DOHH2 (cell line): ENCODE measurements at regions not wholly inside any gene's neighbourhood (a gene's known extent, or its start where the extent isn't known, plus 50 kb on each side); places are given as distances from the start of the nearest gene placed in this dataset.

ENCODE experiments used
- H3F3A ChIP-seq: fragments of 200-600 bp; sonication (generic), shearing (Covaris generic); 2 replicates; pipeline ENCODE4 v1.6.0; 2016; ENCODE audit warnings: antibody characterized with exemption, mild to moderate bottlenecking; ENCODE audit not compliant: control insufficient read depth, insufficient read depth
- H3K27ac ChIP-seq: fragments of 200-600 bp; sonication (generic); 2 replicates; pipeline ENCODE4 v1.5.1; 2014; ENCODE audit warnings: low read depth, mild to moderate bottlenecking, low read length, moderate library complexity
- H3K27me3 ChIP-seq: fragments of 200-600 bp; sonication (generic); 2 replicates; pipeline ENCODE4 v1.6.1; 2014; ENCODE audit warnings: mild to moderate bottlenecking, low read length, mixed read lengths; ENCODE audit not compliant: control insufficient read depth
- H3K36me3 ChIP-seq: fragments of 200-600 bp; sonication (generic); 2 replicates; pipeline ENCODE4 v1.6.1; 2014; ENCODE audit warnings: mild to moderate bottlenecking, low read length, moderate library complexity, mixed read lengths; ENCODE audit not compliant: control insufficient read depth
- H3K4me1 ChIP-seq: fragments of 200-600 bp; sonication (generic); 2 replicates; pipeline ENCODE4 v1.6.1; 2014; ENCODE audit warnings: mild to moderate bottlenecking, low read length, mixed read lengths; ENCODE audit not compliant: control insufficient read depth
- H3K4me2 ChIP-seq: fragments of 200-600 bp; sonication (generic); 2 replicates; pipeline ENCODE4 v1.6.0; 2014; ENCODE audit warnings: mild to moderate bottlenecking, low read length, moderate library complexity
- H3K4me3 ChIP-seq: fragments of 200-600 bp; sonication (generic); 2 replicates; pipeline ENCODE4 v1.5.1; 2014; ENCODE audit warnings: mild to moderate bottlenecking, low read length, mixed read lengths
- H3K79me2 ChIP-seq: fragments of 200-600 bp; sonication (generic); 2 replicates; pipeline ENCODE4 v1.6.1; 2014; ENCODE audit warnings: mild to moderate bottlenecking, low read length, mixed read lengths; ENCODE audit not compliant: control insufficient read depth
- H3K9me2 ChIP-seq: fragments of 200-600 bp; sonication (generic); replicated peaks from 2 replicates; pipeline ENCODE4 v1.6.1; 2014; ENCODE audit warnings: mild to moderate bottlenecking, low read length, mixed read lengths; ENCODE audit not compliant: control insufficient read depth
- H3K9me3 ChIP-seq: fragments of 200-600 bp; sonication (generic); 2 replicates; pipeline ENCODE4 v1.6.1; 2014; ENCODE audit warnings: antibody characterized with exemption, low read length, mixed read lengths; ENCODE audit not compliant: control insufficient read depth, insufficient read depth
- H4K20me1 ChIP-seq: fragments of 200-600 bp; sonication (generic); 2 replicates; pipeline ENCODE4 v1.6.0; 2014; ENCODE audit warnings: low read depth, mild to moderate bottlenecking, antibody characterized with exemption, low read length, moderate library complexity; ENCODE audit not compliant: control insufficient read depth, insufficient read depth
- CTCF ChIP-seq: fragments of 200-600 bp; sonication (generic); IDR thresholded peaks from one replicate; pipeline ENCODE4 v1.5.1; 2014; ENCODE audit warnings: antibody characterized with exemption, mild to moderate bottlenecking, low read depth, low read length; ENCODE audit not compliant: poor library complexity, severe bottlenecking
- EZH2phosphoT487 ChIP-seq: fragments of 200-600 bp; sonication (generic); IDR thresholded peaks from 2 replicates; pipeline ENCODE4 v1.6.1; 2017; ENCODE audit warnings: borderline replicate concordance, mild to moderate bottlenecking, antibody characterized with exemption, low read length, moderate library complexity, mixed read lengths

- Histone ChIP-seq H3K79me2 (no peaks in the 10 kb centered on the region), H3K9me2 (no peaks in the 10 kb centered on the region), H3K27me3 (no peaks in the 10 kb centered on the region), H3K4me2 (no peak overlapping the region), H3K4me3 (no peak overlapping the region), H4K20me1 (no peaks in the 10 kb centered on the region), H3F3A (no peaks in the 10 kb centered on the region), H3K27ac (no peak overlapping the region), H3K36me3 (no peaks in the 10 kb centered on the region), H3K4me1 (no peaks in the 10 kb centered on the region), H3K9me3 (no peaks in the 10 kb centered on the region)
- TF ChIP-seq CTCF, result no peak
- TF ChIP-seq EZH2phosphoT487, result no peak
These were observed 1116.2 kb upstream of the EDIL3 start for GRCh38 chr5:85500869-85501268.

- Histone ChIP-seq H3K27ac (no peak overlapping the region), H3K9me2 (no peaks in the 10 kb centered on the region), H3K9me3 (no peaks in the 10 kb centered on the region), H3K4me3 (no peak overlapping the region), H3K79me2 (no peaks in the 10 kb centered on the region), H3K36me3 (no peaks in the 10 kb centered on the region), H3F3A (no peaks in the 10 kb centered on the region), H3K27me3 (no peaks in the 10 kb centered on the region), H3K4me1 (no peaks in the 10 kb centered on the region), H3K4me2 (no peak overlapping the region), H4K20me1 (no peaks in the 10 kb centered on the region)
- TF ChIP-seq CTCF (no peak), EZH2phosphoT487 (no peak)
These were observed 1104.8 kb upstream of the COX7C start for GRCh38 chr5:85512896-85513295.

GRCh38 chr5:85515588-85515987 is 1102.2 kb upstream of the COX7C start:
- Histone ChIP-seq H3K4me2 (no peak overlapping the region), H3K4me3 (no peak overlapping the region), H3K27ac (no peak overlapping the region), H3K27me3 (no peaks in the 10 kb centered on the region), H3K9me2 (no peaks in the 10 kb centered on the region), H3K79me2 (no peaks in the 10 kb centered on the region), H3K4me1 (no peaks in the 10 kb centered on the region), H3F3A (no peaks in the 10 kb centered on the region), H3K36me3 (no peaks in the 10 kb centered on the region), H4K20me1 (no peaks in the 10 kb centered on the region), H3K9me3 (no peaks in the 10 kb centered on the region)
- no peak for TF ChIP-seq CTCF
- no peak for TF ChIP-seq EZH2phosphoT487

- no peak for TF ChIP-seq EZH2phosphoT487
- Histone ChIP-seq H3K4me2 (no peak overlapping the region), H3K9me3 (no peaks in the 10 kb centered on the region), H3K27me3 (no peaks in the 10 kb centered on the region), H3K36me3 (no peaks in the 10 kb centered on the region), H3K9me2 (no peaks in the 10 kb centered on the region), H3F3A (no peaks in the 10 kb centered on the region), H3K4me1 (no peaks in the 10 kb centered on the region), H3K4me3 (no peak overlapping the region), H3K27ac (no peak overlapping the region), H3K79me2 (no peaks in the 10 kb centered on the region), H4K20me1 (no peaks in the 10 kb centered on the region)
These were observed 1100.4 kb upstream of the COX7C start for GRCh38 chr5:85517386-85517785.
